Stomach (tissue), 4 donors: ENCODE measurements at regions not wholly inside any gene's neighbourhood (a gene's known extent, or its start where the extent isn't known, plus 50 kb on each side); places are given as distances from the start of the nearest gene placed in this dataset.

Experiments used
- CTCF ChIP-seq, 7 experiments: fragments of 450-650 bp in 4 of 7; fragments of 200-600 bp in 3 of 7; sonication (generic) in 3 of 7; IDR thresholded peaks; one replicate each; pipeline ENCODE4 v1.5.1; 2016 to 2019; ENCODE audit warnings: antibody characterized with exemption in 7 of 7, control low read depth in 2 of 7, mild to moderate bottlenecking in 1 of 7
- EP300 ChIP-seq: sonication (generic); formaldehyde crosslinking; IDR thresholded peaks from one replicate; pipeline ENCODE4 v1.6.1; 2017; ENCODE audit warnings: antibody characterized with exemption
- POLR2A ChIP-seq, 4 donors: fragments of 450-650 bp; IDR thresholded peaks; one replicate each; pipeline ENCODE4 v1.6.1; 2016; ENCODE audit warnings: antibody characterized with exemption in 4 of 4, control low read depth in 2 of 4, mild to moderate bottlenecking in 1 of 4, moderate library complexity in 1 of 4
- POLR2AphosphoS5 ChIP-seq, 3 donors: sonication (generic); formaldehyde crosslinking; IDR thresholded peaks; one replicate each; pipeline ENCODE4 v1.6.1; 2016; ENCODE audit warnings: antibody characterized with exemption in 3 of 3

GRCh38 chr1:193538003-193538354 is 351.6 kb upstream of the B3GALT2 start:
- no peak for TF ChIP-seq CTCF (IDR thresholded peaks at IDR 0.05)
- TF ChIP-seq POLR2A (IDR thresholded peaks at IDR 0.05) = no peak
- TF ChIP-seq POLR2AphosphoS5 (IDR thresholded peaks at IDR 0.05) = no peak
- TF ChIP-seq EP300 = no peak
